GM13977 (cell line): ENCODE measurements at regions not wholly inside any gene's neighbourhood (a gene's known extent, or its start where the extent isn't known, plus 50 kb on each side); places are given as distances from the start of the nearest gene placed in this dataset.

Source experiments
- DNase-seq: peaks from one replicate; pipeline ENCODE4 v3.0.0; 2012; ENCODE audit warnings: low spot score
- CTCF ChIP-seq: IDR thresholded peaks from 2 replicates; pipeline ENCODE4 v1.5.1; 2012; ENCODE audit warnings: mild to moderate bottlenecking, control low read depth; ENCODE audit not compliant: insufficient read depth; ENCODE audit errors: extremely low read depth, missing control alignments
- in situ Hi-C: fragments of 300-500 bp; cut with MboI; formaldehyde crosslinking; loops from one replicate; pipeline ENCODE4 v1.12.0; 2022; ENCODE audit warnings: low sequenced_read_pairs, low pct_unique_long_range_greater_than_20kb, mixed read lengths, inconsistent platforms; ENCODE audit not compliant: unreplicated experiment

GRCh38 chr10:28744069-28744768, 66.9 kb downstream of the BAMBI start:
- in situ Hi-C loops = no loop called here
- TF ChIP-seq CTCF = no peak

GRCh38 chr10:28754930-28755718, 77.8 kb downstream of the BAMBI start:
- in situ Hi-C loops = no loop called here
- no peak for DNase-seq
- no peak for TF ChIP-seq CTCF

More at GRCh38 chr10:28744069-28744768, 66.9 kb downstream of the BAMBI start:
- no peak for DNase-seq

GRCh38 chr10:28761084-28761846, 83.9 kb downstream of the BAMBI start:
- in situ Hi-C loops = no loop called here
- no peak for TF ChIP-seq CTCF
- no peak for DNase-seq

GRCh38 chr10:28763471-28764170, 86.3 kb downstream of the BAMBI start:
- no peak for DNase-seq
- TF ChIP-seq CTCF = no peak
- in situ Hi-C loops = no loop called here

- in situ Hi-C loops = no loop called here
- DNase-seq = no peak
- no peak for TF ChIP-seq CTCF
Observed at GRCh38 chr10:28765641-28766040, 88.3 kb downstream of the BAMBI start.

- in situ Hi-C loops = no loop called here
- DNase-seq = no peak
- TF ChIP-seq CTCF = no peak
Observed at GRCh38 chr10:28768227-28768626, 90.9 kb downstream of the BAMBI start.
